K562 (cell line): ENCODE measurements at regions not wholly inside any gene's neighbourhood (a gene's known extent, or its start where the extent isn't known, plus 50 kb on each side); places are given as distances from the start of the nearest gene placed in this dataset.

ENCODE experiments used
- BCLAF1 ChIP-seq, 2 experiments: fragments of 450-650 bp in 1 of 2; IDR thresholded peaks; 2 replicates each; pipeline ENCODE4 v1.6.1; 2011 to 2017; ENCODE audit warnings: low read depth in 2 of 2, antibody characterized with exemption in 1 of 2, borderline replicate concordance in 1 of 2, low read length in 1 of 2, mild to moderate bottlenecking in 1 of 2, mixed read lengths in 1 of 2; ENCODE audit not compliant: control insufficient read depth in 1 of 2
- BRD9 ChIP-seq: fragments of 450-650 bp; IDR thresholded peaks from 2 replicates; pipeline ENCODE4 v1.6.1; 2018; ENCODE audit warnings: low read depth; ENCODE audit not compliant: partially characterized antibody
- EGR1 ChIP-seq: fragments of 450-650 bp; conservative IDR thresholded peaks from 2 replicates; pipeline ENCODE4 v1.6.1; 2017; ENCODE audit warnings: mild to moderate bottlenecking
- KAT2B ChIP-seq: IDR thresholded peaks from one replicate; pipeline ENCODE4 v1.6.1; 2012; ENCODE audit warnings: low read depth, mild to moderate bottlenecking, control low read depth, inconsistent platforms, low read length, moderate library complexity
- POLR2AphosphoS5 ChIP-seq: IDR thresholded peaks from 2 replicates; pipeline ENCODE4 v1.6.1; 2011; ENCODE audit warnings: mild to moderate bottlenecking, low read depth, low read length, moderate library complexity; ENCODE audit not compliant: control insufficient read depth, insufficient read depth
- RFX7 ChIP-seq: fragments of 250-450 bp; sonication (Bioruptor Pico); IDR thresholded peaks from 2 replicates; pipeline ENCODE4 v1.5.1; 2021; ENCODE audit warnings: mild to moderate bottlenecking
- SP1 ChIP-seq: sonication (generic); formaldehyde crosslinking; IDR thresholded peaks from 2 replicates; pipeline ENCODE4 v1.8.1; 2022; ENCODE audit warnings: mild to moderate bottlenecking, missing genetic modification reagents
- TAF7 ChIP-seq: fragments of 450-650 bp; IDR thresholded peaks from 2 replicates; pipeline ENCODE4 v1.6.1; 2016; ENCODE audit warnings: missing genetic modification characterization, missing compliant biosample characterization

DNA sequence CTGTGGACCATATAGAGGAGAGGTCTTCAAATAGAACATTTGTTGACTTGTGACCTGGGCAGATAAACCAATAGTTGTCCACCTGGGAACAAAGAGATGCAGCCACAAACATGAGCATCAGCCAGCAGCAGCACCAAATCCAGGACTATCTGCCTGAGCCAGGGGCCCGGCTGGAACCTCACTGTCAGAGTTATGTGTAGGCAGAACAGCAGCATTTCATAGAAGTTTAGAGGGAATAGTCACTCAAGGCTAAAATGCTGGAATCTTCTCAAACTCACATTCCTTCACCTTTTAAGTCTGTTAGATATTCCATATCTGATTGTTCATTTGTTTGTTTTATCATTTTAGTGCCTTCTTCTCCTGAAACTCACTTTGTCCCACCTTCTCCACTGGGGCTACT, 72.2 kb upstream of the IL6 start:
- TF ChIP-seq RFX7 (CRISPR knock-in tag) (no peak), BRD9 (no peak), TAF7 (no peak), EGR1 (no peak), KAT2B (no peak), POLR2AphosphoS5 (no peak), SP1 (CRISPR knock-in tag) (no peak), BCLAF1 (IDR thresholded peaks at IDR 0.05; ENCODE audit: borderline replicate concordance in 1 of 2, control insufficient read depth in 1 of 2, low read depth in 2 of 2, low read length in 1 of 2) (no peak)
